ENCODE measurements at regions not wholly inside any gene's neighbourhood (a gene's known extent, or its start where the extent isn't known, plus 50 kb on each side); places are given as distances from the start of the nearest gene placed in this dataset.

- TF ChIP-seq CTCF (IDR thresholded peaks at IDR 0.05): no peak
- no peaks in the 10 kb centered on the region for H3K9me3 ChIP-seq
- DNase-seq (ENCODE audit: low spot score) (no peak), ATAC-seq (ENCODE audit: insufficient number of reproducible peaks, low FRiP score, low read depth) (no peak)
- H3K27ac ChIP-seq: no peak overlapping the region
- H3K36me3 ChIP-seq: no peaks in the 10 kb centered on the region
- no peaks in the 10 kb centered on the region for H3K4me1 ChIP-seq (ENCODE audit: control insufficient read depth in 1 of 2, low read depth in 2 of 2)
- no peaks in the 10 kb centered on the region for H3K27me3 ChIP-seq (replicated peaks; ENCODE audit: insufficient read depth)
- no peak overlapping the region for H3K4me3 ChIP-seq
Observed at GRCh38 chr1:98498651-98499050, 162.9 kb upstream of the SNX7 start.

GRCh38 chr1:98497497-98497896, 164.0 kb upstream of the SNX7 start:
- H3K9me3 ChIP-seq: no peaks in the 10 kb centered on the region
- ATAC-seq (ENCODE audit: insufficient number of reproducible peaks, low FRiP score, low read depth) (no peak), DNase-seq (ENCODE audit: low spot score) (no peak)
- H3K4me1 ChIP-seq (ENCODE audit: control insufficient read depth in 1 of 2, low read depth in 2 of 2): no peaks in the 10 kb centered on the region
- no peaks in the 10 kb centered on the region for H3K27me3 ChIP-seq (replicated peaks; ENCODE audit: insufficient read depth)
- no peaks in the 10 kb centered on the region for H3K36me3 ChIP-seq
- TF ChIP-seq CTCF (IDR thresholded peaks at IDR 0.05): no peak
- H3K4me3 ChIP-seq: no peak overlapping the region
- no peak overlapping the region for H3K27ac ChIP-seq

GRCh38 chr1:98496256-98496995, 165.1 kb upstream of the SNX7 start:
- no peaks in the 10 kb centered on the region for H3K36me3 ChIP-seq
- DNase-seq (ENCODE audit: low spot score) (no peak), ATAC-seq (ENCODE audit: insufficient number of reproducible peaks, low FRiP score, low read depth) (no peak)
- H3K4me1 ChIP-seq (ENCODE audit: control insufficient read depth in 1 of 2, low read depth in 2 of 2): no peaks in the 10 kb centered on the region
- no peaks in the 10 kb centered on the region for H3K27me3 ChIP-seq (replicated peaks; ENCODE audit: insufficient read depth)
- no peak overlapping the region for H3K4me3 ChIP-seq
- no peaks in the 10 kb centered on the region for H3K9me3 ChIP-seq
- TF ChIP-seq CTCF (IDR thresholded peaks at IDR 0.05): no peak
- H3K27ac ChIP-seq: no peak overlapping the region

GRCh38 chr1:98493469-98493868, 168.1 kb upstream of the SNX7 start:
- ATAC-seq (ENCODE audit: insufficient number of reproducible peaks, low FRiP score, low read depth): no peak

GRCh38 chr1:98490099-98490498, 171.4 kb upstream of the SNX7 start:
- no peak overlapping the region for H3K4me3 ChIP-seq
- H3K36me3 ChIP-seq: no peaks in the 10 kb centered on the region
- H3K4me1 ChIP-seq (ENCODE audit: control insufficient read depth in 1 of 2, low read depth in 2 of 2): no peaks in the 10 kb centered on the region
- no peak for ATAC-seq (ENCODE audit: insufficient number of reproducible peaks, low FRiP score, low read depth)
- H3K9me3 ChIP-seq: no peaks in the 10 kb centered on the region
- no peaks in the 10 kb centered on the region for H3K27me3 ChIP-seq (replicated peaks; ENCODE audit: insufficient read depth)
- no peak overlapping the region for H3K27ac ChIP-seq
- no peak for DNase-seq (ENCODE audit: low spot score)
- TF ChIP-seq CTCF (IDR thresholded peaks at IDR 0.05): no peak

More at GRCh38 chr1:98493469-98493868, 168.1 kb upstream of the SNX7 start:
- H3K4me1 ChIP-seq (ENCODE audit: control insufficient read depth in 1 of 2, low read depth in 2 of 2): no peaks in the 10 kb centered on the region
- H3K27me3 ChIP-seq (replicated peaks; ENCODE audit: insufficient read depth): no peaks in the 10 kb centered on the region
- TF ChIP-seq CTCF (IDR thresholded peaks at IDR 0.05): no peak
- H3K27ac ChIP-seq: no peak overlapping the region
- no peak overlapping the region for H3K4me3 ChIP-seq
- no peaks in the 10 kb centered on the region for H3K36me3 ChIP-seq
- H3K9me3 ChIP-seq: no peaks in the 10 kb centered on the region
- DNase-seq (ENCODE audit: low spot score): no peak

Measured in thoracic aorta (tissue), 2 donors.